Karpas-422 (cell line): ENCODE measurements at regions not wholly inside any gene's neighbourhood (a gene's known extent, or its start where the extent isn't known, plus 50 kb on each side); places are given as distances from the start of the nearest gene placed in this dataset.
"Not testable (repeated sequence)": the region's sequence is repeated elsewhere in the genome, so short reads cannot be mapped to it uniquely, and the experiment has no call there.

ENCODE experiments used
- DNase-seq: peaks from one replicate; pipeline ENCODE4 v3.0.0-alpha.2; 2015
- H2AFZ ChIP-seq: fragments of 200-600 bp; sonication (generic); 2 replicates; pipeline ENCODE4 v1.6.1; 2014; ENCODE audit warnings: antibody characterized with exemption, low read length, mixed read lengths
- H3K27ac ChIP-seq: fragments of 200-600 bp; sonication (generic); 2 replicates; pipeline ENCODE4 v1.5.1; 2014; ENCODE audit warnings: mild to moderate bottlenecking, low read length, moderate library complexity
- H3K27me3 ChIP-seq: fragments of 200-600 bp; sonication (generic); 2 replicates; pipeline ENCODE4 v1.6.1; 2014; ENCODE audit warnings: low read length, mixed read lengths
- H3K36me3 ChIP-seq: fragments of 200-600 bp; sonication (generic); 2 replicates; pipeline ENCODE4 v1.6.1; 2014; ENCODE audit warnings: low read length, mixed read lengths; ENCODE audit not compliant: insufficient read depth
- H3K4me1 ChIP-seq: fragments of 200-600 bp; sonication (generic); 2 replicates; pipeline ENCODE4 v1.6.1; 2014; ENCODE audit warnings: mild to moderate bottlenecking, low read length, mixed read lengths
- H3K4me2 ChIP-seq: fragments of 200-600 bp; sonication (generic); 2 replicates; pipeline ENCODE4 v1.6.1; 2014; ENCODE audit warnings: low read length, low read depth, mild to moderate bottlenecking; ENCODE audit not compliant: poor library complexity, severe bottlenecking
- H3K4me3 ChIP-seq: fragments of 200-600 bp; sonication (generic); 2 replicates; pipeline ENCODE4 v1.5.1; 2014; ENCODE audit warnings: mild to moderate bottlenecking, antibody characterized with exemption, low read length, mixed read lengths
- H3K79me2 ChIP-seq: fragments of 200-600 bp; sonication (generic); 2 replicates; pipeline ENCODE4 v1.6.1; 2014; ENCODE audit warnings: mild to moderate bottlenecking, low read length, mixed read lengths
- H3K9ac ChIP-seq: fragments of 200-600 bp; sonication (generic); 2 replicates; pipeline ENCODE4 v1.6.0; 2014; ENCODE audit warnings: low read length
- H3K9me2 ChIP-seq: fragments of 200-600 bp; sonication (generic), shearing (Covaris generic); replicated peaks from 2 replicates; pipeline ENCODE4 v1.6.0; 2014; ENCODE audit warnings: mild to moderate bottlenecking, low read length, moderate library complexity; ENCODE audit not compliant: insufficient read depth
- H3K9me3 ChIP-seq: fragments of 300-700, 200-600 bp; sonication (generic); 2 replicates; pipeline ENCODE4 v1.6.1; 2014; ENCODE audit warnings: low read length, mixed read lengths
- H4K20me1 ChIP-seq: fragments of 200-600 bp; sonication (generic); 2 replicates; pipeline ENCODE4 v1.6.1; 2014; ENCODE audit warnings: mild to moderate bottlenecking, antibody characterized with exemption, low read length, low read depth; ENCODE audit not compliant: insufficient read depth

- H4K20me1 ChIP-seq: no peaks in the 10 kb centered on the region
- no peak for DNase-seq
- no peak overlapping the region for H2AFZ ChIP-seq
- H3K9me2 ChIP-seq: no peaks in the 10 kb centered on the region; the same call in none of the 2 replicates
- no peaks in the 10 kb centered on the region for H3K4me1 ChIP-seq
- H3K9ac ChIP-seq: no peak overlapping the region
- H3K79me2 ChIP-seq: no peaks in the 10 kb centered on the region
- no peak overlapping the region for H3K4me3 ChIP-seq
- H3K9me3 ChIP-seq: no peaks in the 10 kb centered on the region
- H3K4me2 ChIP-seq: no peak overlapping the region
- no peaks in the 10 kb centered on the region for H3K27me3 ChIP-seq
- no peaks in the 10 kb centered on the region for H3K36me3 ChIP-seq
- H3K27ac ChIP-seq: no peak overlapping the region
Measured at GRCh38 chr3:101119535-101119934, 126.3 kb upstream of the ABI3BP start.

GRCh38 chr3:101117980-101118379 is 124.8 kb upstream of the ABI3BP start:
- Histone ChIP-seq H3K27me3 (no peaks in the 10 kb centered on the region), H3K4me2 (no peak overlapping the region), H3K9me3 (no peaks in the 10 kb centered on the region), H3K4me3 (no peak overlapping the region), H3K4me1 (no peaks in the 10 kb centered on the region), H3K27ac (no peak overlapping the region), H4K20me1 (no peaks in the 10 kb centered on the region), H2AFZ (no peak overlapping the region), H3K9me2 (no peaks in the 10 kb centered on the region; the same call in none of the 2 replicates), H3K79me2 (no peaks in the 10 kb centered on the region), H3K36me3 (no peaks in the 10 kb centered on the region), H3K9ac (no peak overlapping the region)
- no peak for DNase-seq

GRCh38 chr3:101117465-101117864 is 124.2 kb upstream of the ABI3BP start:
- H3K9ac ChIP-seq: no peak overlapping the region
- H3K9me3 ChIP-seq: no peaks in the 10 kb centered on the region
- H3K27me3 ChIP-seq: no peaks in the 10 kb centered on the region
- H3K9me2 ChIP-seq: no peaks in the 10 kb centered on the region; the same call in none of the 2 replicates
- no peaks in the 10 kb centered on the region for H3K36me3 ChIP-seq
- no peaks in the 10 kb centered on the region for H3K4me1 ChIP-seq
- no peaks in the 10 kb centered on the region for H4K20me1 ChIP-seq
- DNase-seq: no peak
- no peak overlapping the region for H3K27ac ChIP-seq
- H3K4me3 ChIP-seq: no peak overlapping the region
- no peaks in the 10 kb centered on the region for H3K79me2 ChIP-seq
- H3K4me2 ChIP-seq: no peak overlapping the region
- H2AFZ ChIP-seq: no peak overlapping the region

GRCh38 chr3:101110295-101110694 is 117.1 kb upstream of the ABI3BP start:
- not testable (repeated sequence) for H3K36me3 ChIP-seq, H3K4me3 ChIP-seq, H3K27ac ChIP-seq, H3K9ac ChIP-seq, DNase-seq, H3K4me2 ChIP-seq, H2AFZ ChIP-seq, H3K9me2 ChIP-seq, H3K27me3 ChIP-seq, H4K20me1 ChIP-seq, H3K9me3 ChIP-seq, H3K4me1 ChIP-seq, H3K79me2 ChIP-seq

GRCh38 chr3:101104321-101104720 is 111.1 kb upstream of the ABI3BP start:
- Histone ChIP-seq H3K4me1 (no peaks in the 10 kb centered on the region), H3K79me2 (no peaks in the 10 kb centered on the region), H3K9me3 (no peaks in the 10 kb centered on the region), H3K27ac (no peak overlapping the region), H3K4me3 (no peak overlapping the region), H3K4me2 (no peak overlapping the region), H3K36me3 (no peaks in the 10 kb centered on the region), H2AFZ (no peak overlapping the region), H3K9ac (no peak overlapping the region), H4K20me1 (no peaks in the 10 kb centered on the region), H3K27me3 (0 out of 2 replicates have a peak, but pooled peaks cover 2% of the 10 kb centered on the region), H3K9me2 (no peaks in the 10 kb centered on the region)
- no peak for DNase-seq

GRCh38 chr3:101102678-101103296 is 109.6 kb upstream of the ABI3BP start:
- H3K9ac ChIP-seq: no peak overlapping the region
- no peak overlapping the region for H3K27ac ChIP-seq
- no peaks in the 10 kb centered on the region for H3K9me3 ChIP-seq
- H2AFZ ChIP-seq: no peak overlapping the region
- no peaks in the 10 kb centered on the region for H3K4me1 ChIP-seq
- no peaks in the 10 kb centered on the region for H3K36me3 ChIP-seq
- H3K4me3 ChIP-seq: no peak overlapping the region
- no peak overlapping the region for H3K4me2 ChIP-seq
- 0 out of 2 replicates have a peak, but pooled peaks cover 5% of the 10 kb centered on the region for H3K27me3 ChIP-seq
- H3K79me2 ChIP-seq: no peaks in the 10 kb centered on the region
- no peaks in the 10 kb centered on the region for H4K20me1 ChIP-seq
- no peaks in the 10 kb centered on the region for H3K9me2 ChIP-seq
- no peak for DNase-seq

- Histone ChIP-seq H2AFZ (no peak overlapping the region), H3K9ac (no peak overlapping the region), H3K9me3 (no peaks in the 10 kb centered on the region), H3K4me1 (no peaks in the 10 kb centered on the region), H3K4me3 (no peak overlapping the region), H3K36me3 (no peaks in the 10 kb centered on the region), H3K27me3 (0 out of 2 replicates have a peak, but pooled peaks cover 5% of the 10 kb centered on the region), H3K4me2 (no peak overlapping the region), H4K20me1 (no peaks in the 10 kb centered on the region), H3K27ac (no peak overlapping the region), H3K9me2 (no peaks in the 10 kb centered on the region), H3K79me2 (no peaks in the 10 kb centered on the region)
- no peak for DNase-seq
Measured at GRCh38 chr3:101100361-101101009, 107.3 kb upstream of the ABI3BP start.

GRCh38 chr3:101099791-101100190 is 106.6 kb upstream of the ABI3BP start:
- Histone ChIP-seq H2AFZ (no peak overlapping the region), H3K79me2 (no peaks in the 10 kb centered on the region), H3K9ac (no peak overlapping the region), H3K4me3 (no peak overlapping the region), H3K9me2 (no peaks in the 10 kb centered on the region), H3K27ac (no peak overlapping the region), H3K4me2 (no peak overlapping the region), H3K36me3 (no peaks in the 10 kb centered on the region), H3K9me3 (no peaks in the 10 kb centered on the region), H4K20me1 (no peaks in the 10 kb centered on the region), H3K27me3 (0 out of 2 replicates have a peak, but pooled peaks cover 5% of the 10 kb centered on the region), H3K4me1 (no peaks in the 10 kb centered on the region)
- DNase-seq: no peak
